HG03378 (cell line): ENCODE measurements at regions not wholly inside any gene's neighbourhood (a gene's known extent, or its start where the extent isn't known, plus 50 kb on each side); places are given as distances from the start of the nearest gene placed in this dataset.

ENCODE experiments used
- ATAC-seq: cut with Tn5 transposase; IDR thresholded peaks from one replicate; pipeline ENCODE4 v1.9.1; 2021; ENCODE audit warnings: mild to moderate bottlenecking, moderate library complexity; ENCODE audit not compliant: unreplicated experiment

GRCh38 chr9:16153741-16154140 lies 600.9 kb downstream of the CCDC171 start:
- ATAC-seq = no peak

- peak; percentile 67 for ATAC-seq
Measured at GRCh38 chr9:16154521-16155078, 601.8 kb downstream of the CCDC171 start.

- no peak for ATAC-seq
Measured at GRCh38 chr9:16155878-16156277, 603.0 kb downstream of the CCDC171 start.

GRCh38 chr9:16157216-16157615 lies 604.4 kb downstream of the CCDC171 start:
- ATAC-seq = no peak

GRCh38 chr9:16157651-16158050 lies 604.8 kb downstream of the CCDC171 start:
- ATAC-seq = no peak

- ATAC-seq = no peak
Measured at GRCh38 chr9:16158093-16158492, 605.2 kb downstream of the CCDC171 start.

- ATAC-seq = no peak
Measured at GRCh38 chr9:16161483-16161882, 608.6 kb downstream of the CCDC171 start.

- no peak for ATAC-seq
Measured at GRCh38 chr9:16170119-16170518, 617.3 kb downstream of the CCDC171 start.

- ATAC-seq = no peak
Measured at GRCh38 chr9:16171911-16172310, 619.1 kb downstream of the CCDC171 start.

GRCh38 chr9:16172796-16173195 lies 620.0 kb downstream of the CCDC171 start:
- no peak for ATAC-seq

GRCh38 chr9:16174915-16175314 lies 622.1 kb downstream of the CCDC171 start:
- ATAC-seq = no peak

- ATAC-seq = no peak
Measured at GRCh38 chr9:16175461-16175860, 622.6 kb downstream of the CCDC171 start.

GRCh38 chr9:16178294-16178693 lies 625.5 kb downstream of the CCDC171 start:
- ATAC-seq = no peak

GRCh38 chr9:16179566-16179965 lies 626.7 kb downstream of the CCDC171 start:
- ATAC-seq = no peak

- no peak for ATAC-seq
Measured at GRCh38 chr9:16180091-16180490, 627.2 kb downstream of the CCDC171 start.

- no peak for ATAC-seq
Measured at GRCh38 chr9:16180546-16180945, 627.7 kb downstream of the CCDC171 start.

- ATAC-seq = no peak
Measured at GRCh38 chr9:16181539-16181938, 628.7 kb downstream of the CCDC171 start.

GRCh38 chr9:16182784-16183183 lies 629.9 kb downstream of the CCDC171 start:
- ATAC-seq = no peak

GRCh38 chr9:16184964-16185646 lies 632.3 kb downstream of the CCDC171 start:
- no peak for ATAC-seq

- no peak for ATAC-seq
Measured at GRCh38 chr9:16191191-16191590, 638.3 kb downstream of the CCDC171 start.

GRCh38 chr9:16191691-16192402 lies 639.0 kb downstream of the CCDC171 start:
- ATAC-seq = no peak

- no peak for ATAC-seq
Measured at GRCh38 chr9:16192403-16193017, 639.7 kb downstream of the CCDC171 start.
